ENCODE measurements at regions not wholly inside any gene's neighbourhood (a gene's known extent, or its start where the extent isn't known, plus 50 kb on each side); places are given as distances from the start of the nearest gene placed in this dataset.

DNA sequence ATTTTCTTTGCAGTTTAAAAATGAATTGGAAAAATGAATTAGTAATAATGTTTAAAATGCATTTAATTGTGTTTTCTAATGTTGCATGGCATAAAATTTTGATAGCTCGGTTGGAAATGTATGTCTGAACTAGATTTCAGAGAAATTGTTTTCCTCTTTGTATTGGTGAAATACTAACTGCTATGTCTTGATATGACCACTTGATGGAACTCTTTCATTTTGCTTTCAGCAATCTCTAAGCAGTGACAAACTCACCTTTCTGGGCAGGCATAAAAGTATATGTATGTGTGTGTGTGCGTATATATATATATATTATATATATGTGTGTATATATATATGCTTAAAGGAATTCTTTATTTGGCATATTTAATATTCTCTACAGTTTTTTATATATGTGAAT lies 239.3 kb upstream of the ZNF717 start:
- TF ChIP-seq POLR2A (IDR thresholded peaks at IDR 0.05) = no peak
- TF ChIP-seq, protein P1, sequence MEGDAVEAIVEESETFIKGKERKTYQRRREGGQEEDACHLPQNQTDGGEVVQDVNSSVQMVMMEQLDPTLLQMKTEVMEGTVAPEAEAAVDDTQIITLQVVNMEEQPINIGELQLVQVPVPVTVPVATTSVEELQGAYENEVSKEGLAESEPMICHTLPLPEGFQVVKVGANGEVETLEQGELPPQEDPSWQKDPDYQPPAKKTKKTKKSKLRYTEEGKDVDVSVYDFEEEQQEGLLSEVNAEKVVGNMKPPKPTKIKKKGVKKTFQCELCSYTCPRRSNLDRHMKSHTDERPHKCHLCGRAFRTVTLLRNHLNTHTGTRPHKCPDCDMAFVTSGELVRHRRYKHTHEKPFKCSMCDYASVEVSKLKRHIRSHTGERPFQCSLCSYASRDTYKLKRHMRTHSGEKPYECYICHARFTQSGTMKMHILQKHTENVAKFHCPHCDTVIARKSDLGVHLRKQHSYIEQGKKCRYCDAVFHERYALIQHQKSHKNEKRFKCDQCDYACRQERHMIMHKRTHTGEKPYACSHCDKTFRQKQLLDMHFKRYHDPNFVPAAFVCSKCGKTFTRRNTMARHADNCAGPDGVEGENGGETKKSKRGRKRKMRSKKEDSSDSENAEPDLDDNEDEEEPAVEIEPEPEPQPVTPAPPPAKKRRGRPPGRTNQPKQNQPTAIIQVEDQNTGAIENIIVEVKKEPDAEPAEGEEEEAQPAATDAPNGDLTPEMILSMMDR (IDR thresholded peaks at IDR 0.05) = peak in 9 of 12 donors; percentile 17 to 39 (median 25)
